SK-N-SH treated with all-trans-retinoic acid at 6 μM for 48 hours (cell line): ENCODE measurements at regions not wholly inside any gene's neighbourhood (a gene's known extent, or its start where the extent isn't known, plus 50 kb on each side); places are given as distances from the start of the nearest gene placed in this dataset.

Experiments
- ESRRG ChIP-seq: fragments of 250-450 bp; sonication (Bioruptor Pico); IDR thresholded peaks from 2 replicates; pipeline ENCODE4 v1.6.1; 2021; ENCODE audit warnings: mild to moderate bottlenecking
- OSR1 ChIP-seq: fragments of 250-450 bp; sonication (Bioruptor Pico); IDR thresholded peaks from 2 replicates; pipeline ENCODE4 v1.8.0; 2022; ENCODE audit warnings: moderate library complexity, mild to moderate bottlenecking, inconsistent platforms
- PPARA ChIP-seq: fragments of 250-450 bp; sonication (Bioruptor Pico); IDR thresholded peaks from 2 replicates; pipeline ENCODE4 v1.5.0; 2020; ENCODE audit warnings: mild to moderate bottlenecking, borderline replicate concordance
- RARB ChIP-seq: fragments of 250-450 bp; sonication (Bioruptor Pico); IDR thresholded peaks from 2 replicates; pipeline ENCODE4 v1.8.0; 2021; ENCODE audit warnings: mild to moderate bottlenecking, moderate library complexity
- ZFP3 ChIP-seq: fragments of 250-450 bp; sonication (Bioruptor Pico); IDR thresholded peaks from 2 replicates; pipeline ENCODE4 v1.5.0; 2020; ENCODE audit warnings: mild to moderate bottlenecking, moderate library complexity
- ZFP30 ChIP-seq: fragments of 450-650 bp; formaldehyde crosslinking; IDR thresholded peaks from 2 replicates; pipeline ENCODE4 v1.5.0; 2022; ENCODE audit warnings: mild to moderate bottlenecking, moderate library complexity
- TF ChIP-seq, protein P1 (sequence below): fragments of 250-450 bp; sonication (Bioruptor Pico); IDR thresholded peaks from 2 replicates; pipeline ENCODE4 v1.5.1; 2020; ENCODE audit warnings: low read depth, mild to moderate bottlenecking, moderate library complexity
- TF ChIP-seq, protein P2 (sequence below): fragments of 250-450 bp; sonication (Bioruptor Pico); IDR thresholded peaks from 2 replicates; pipeline ENCODE4 v1.8.0; 2021; ENCODE audit warnings: low read depth, mild to moderate bottlenecking, moderate library complexity, borderline replicate concordance

DNA sequence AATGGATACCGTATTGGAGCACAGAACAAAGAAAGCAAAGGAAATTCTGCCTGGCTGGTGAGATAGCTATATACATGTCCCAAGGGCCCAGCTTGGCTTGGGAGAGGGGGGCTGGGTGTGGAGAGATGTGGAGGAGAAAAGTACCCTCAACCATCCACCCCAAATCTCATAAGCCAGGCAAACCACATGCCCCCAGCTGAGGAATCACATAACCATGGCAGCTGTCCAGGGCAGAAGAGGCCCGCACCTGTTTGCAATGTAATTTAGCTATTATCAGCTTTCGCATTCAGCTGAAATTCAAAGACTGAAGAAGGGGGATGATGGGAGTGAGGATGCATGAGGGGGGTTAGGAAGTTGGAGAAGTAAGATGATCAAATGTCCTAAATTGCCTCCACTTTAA, 196.1 kb downstream of the TBX5 start:
- TF ChIP-seq ESRRG (CRISPR knock-in tag) (no peak), RARB (no peak), ZFP30 (CRISPR knock-in tag) (no peak), ZFP3 (CRISPR knock-in tag) (no peak), OSR1 (CRISPR knock-in tag) (no peak), PPARA (no peak)
- TF ChIP-seq, protein P1, sequence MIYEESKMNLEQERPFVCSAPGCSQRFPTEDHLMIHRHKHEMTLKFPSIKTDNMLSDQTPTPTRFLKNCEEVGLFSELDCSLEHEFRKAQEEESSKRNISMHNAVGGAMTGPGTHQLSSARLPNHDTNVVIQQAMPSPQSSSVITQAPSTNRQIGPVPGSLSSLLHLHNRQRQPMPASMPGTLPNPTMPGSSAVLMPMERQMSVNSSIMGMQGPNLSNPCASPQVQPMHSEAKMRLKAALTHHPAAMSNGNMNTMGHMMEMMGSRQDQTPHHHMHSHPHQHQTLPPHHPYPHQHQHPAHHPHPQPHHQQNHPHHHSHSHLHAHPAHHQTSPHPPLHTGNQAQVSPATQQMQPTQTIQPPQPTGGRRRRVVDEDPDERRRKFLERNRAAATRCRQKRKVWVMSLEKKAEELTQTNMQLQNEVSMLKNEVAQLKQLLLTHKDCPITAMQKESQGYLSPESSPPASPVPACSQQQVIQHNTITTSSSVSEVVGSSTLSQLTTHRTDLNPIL, result no peak
- TF ChIP-seq, protein P2, sequence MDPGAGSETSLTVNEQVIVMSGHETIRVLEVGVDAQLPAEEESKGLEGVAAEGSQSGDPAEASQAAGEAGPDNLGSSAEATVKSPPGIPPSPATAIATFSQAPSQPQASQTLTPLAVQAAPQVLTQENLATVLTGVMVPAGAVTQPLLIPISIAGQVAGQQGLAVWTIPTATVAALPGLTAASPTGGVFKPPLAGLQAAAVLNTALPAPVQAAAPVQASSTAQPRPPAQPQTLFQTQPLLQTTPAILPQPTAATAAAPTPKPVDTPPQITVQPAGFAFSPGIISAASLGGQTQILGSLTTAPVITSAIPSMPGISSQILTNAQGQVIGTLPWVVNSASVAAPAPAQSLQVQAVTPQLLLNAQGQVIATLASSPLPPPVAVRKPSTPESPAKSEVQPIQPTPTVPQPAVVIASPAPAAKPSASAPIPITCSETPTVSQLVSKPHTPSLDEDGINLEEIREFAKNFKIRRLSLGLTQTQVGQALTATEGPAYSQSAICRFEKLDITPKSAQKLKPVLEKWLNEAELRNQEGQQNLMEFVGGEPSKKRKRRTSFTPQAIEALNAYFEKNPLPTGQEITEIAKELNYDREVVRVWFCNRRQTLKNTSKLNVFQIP (CRISPR knock-in tag), result no peak
